ENCODE measurements at regions not wholly inside any gene's neighbourhood (a gene's known extent, or its start where the extent isn't known, plus 50 kb on each side); places are given as distances from the start of the nearest gene placed in this dataset.

GRCh38 chr2:34533585-34534183 lies 934.6 kb upstream of the FAM98A start (continued):
- TF ChIP-seq CHD4 (IDR thresholded peaks at IDR 0.05), result no peak
- TF ChIP-seq ZNF207 (IDR thresholded peaks at IDR 0.05; ENCODE audit: borderline replicate concordance), result no peak
- no peak for TF ChIP-seq ATF2 (IDR thresholded peaks at IDR 0.05; ENCODE audit: low read length)
- no peak for TF ChIP-seq KAT2A (conservative IDR thresholded peaks at IDR 0.05; ENCODE audit: control insufficient read depth, low read depth, low read length)
- no peak for TF ChIP-seq PRDM15 (CRISPR knock-in tag; IDR thresholded peaks at IDR 0.05)
- TF ChIP-seq USF2 (IDR thresholded peaks at IDR 0.05; ENCODE audit: borderline replicate concordance, low read depth, low read length), result no peak
- TF ChIP-seq CREB1 (IDR thresholded peaks at IDR 0.05; ENCODE audit: low read depth), result no peak
- no peak for TF ChIP-seq BMI1 (IDR thresholded peaks at IDR 0.05; ENCODE audit: borderline replicate concordance)
- TF ChIP-seq POLR2AphosphoS5 (IDR thresholded peaks at IDR 0.05; ENCODE audit: low read length), result no peak
- no peak for TF ChIP-seq PKNOX1 (IDR thresholded peaks at IDR 0.05)
- TF ChIP-seq TAF1 (IDR thresholded peaks at IDR 0.05; ENCODE audit: borderline replicate concordance, low read depth, low read length), result no peak
- no peak for TF ChIP-seq SREBF1 (IDR thresholded peaks at IDR 0.05; ENCODE audit: low read length)
- no peak for TF ChIP-seq ZBTB40 (IDR thresholded peaks at IDR 0.05; ENCODE audit: borderline replicate concordance)
- no peak for TF ChIP-seq SMC3 (IDR thresholded peaks at IDR 0.05; ENCODE audit: borderline replicate concordance, low read length)

Measured in GM12878 (cell line).